Stimulated activated CD4-positive, alpha-beta T cell treated with anti-CD3 and anti-CD28 coated beads, Interleukin-12 subunit alpha, Interleukin-12 subunit beta, amount 100 ng/mL, for 24 hours (primary cell): ENCODE measurements at regions not wholly inside any gene's neighbourhood (a gene's known extent, or its start where the extent isn't known, plus 50 kb on each side); places are given as distances from the start of the nearest gene placed in this dataset.

Experiments used
- DNase-seq, 2 experiments: peaks; one replicate each; pipeline ENCODE4 v3.0.0-alpha.2; 2020; ENCODE audit warnings: low read depth in 2 of 2

GRCh38 chr16:13291591-13292333 lies 390.4 kb downstream of the SHISA9 start:
- no peak for DNase-seq

- no peak for DNase-seq
Observed at GRCh38 chr16:13296206-13296605, 394.8 kb downstream of the SHISA9 start.

GRCh38 chr16:13298666-13299065 lies 397.3 kb downstream of the SHISA9 start:
- DNase-seq, result no peak

- no peak for DNase-seq
Observed at GRCh38 chr16:13300066-13300840, 398.9 kb downstream of the SHISA9 start.

- DNase-seq, result no peak
Observed at GRCh38 chr16:13305019-13305755, 403.8 kb downstream of the SHISA9 start.

- no peak for DNase-seq
Observed at GRCh38 chr16:13306161-13306995, 405.0 kb downstream of the SHISA9 start.

- no peak for DNase-seq
Observed at GRCh38 chr16:13307255-13307654, 405.9 kb downstream of the SHISA9 start.

GRCh38 chr16:13307851-13308250 lies 406.5 kb downstream of the SHISA9 start:
- no peak for DNase-seq

GRCh38 chr16:13312063-13312462 lies 410.7 kb downstream of the SHISA9 start:
- DNase-seq, result no peak

- DNase-seq, result no peak
Observed at GRCh38 chr16:13313351-13313750, 412.0 kb downstream of the SHISA9 start.

- no peak for DNase-seq
Observed at GRCh38 chr16:13314633-13315032, 413.2 kb downstream of the SHISA9 start.

- DNase-seq, result no peak
Observed at GRCh38 chr16:13315642-13316427, 414.4 kb downstream of the SHISA9 start.

- no peak for DNase-seq
Observed at GRCh38 chr16:13322336-13322735, 420.9 kb downstream of the SHISA9 start.

- no peak for DNase-seq
Observed at GRCh38 chr16:13324851-13325250, 423.5 kb downstream of the SHISA9 start.

GRCh38 chr16:13325396-13325795 lies 424.0 kb downstream of the SHISA9 start:
- no peak for DNase-seq

- DNase-seq, result no peak
Observed at GRCh38 chr16:13331918-13332317, 430.5 kb downstream of the SHISA9 start.

- no peak for DNase-seq
Observed at GRCh38 chr16:13332713-13333255, 431.4 kb downstream of the SHISA9 start.

GRCh38 chr16:13333336-13333735 lies 431.9 kb downstream of the SHISA9 start:
- no peak for DNase-seq

- DNase-seq, result no peak
Observed at GRCh38 chr16:13335879-13336278, 434.5 kb downstream of the SHISA9 start.

GRCh38 chr16:13336335-13336734 lies 434.9 kb downstream of the SHISA9 start:
- DNase-seq, result no peak
